ENCODE measurements at regions not wholly inside any gene's neighbourhood (a gene's known extent, or its start where the extent isn't known, plus 50 kb on each side); places are given as distances from the start of the nearest gene placed in this dataset.
"Not testable (repeated sequence)": the region's sequence is repeated elsewhere in the genome, so short reads cannot be mapped to it uniquely, and the experiment has no call there.

GRCh38 chr2:87604980-87605379 is 142.9 kb upstream of the PLGLB2 start:
- not testable (repeated sequence) for H3K27me3 ChIP-seq (ENCODE audit: control insufficient read depth in 4 of 4, insufficient read depth in 4 of 4, low read length in 3 of 4); H3K9me3 ChIP-seq (ENCODE audit: control insufficient read depth in 4 of 4, low read length in 3 of 4); H3K4me1 ChIP-seq (ENCODE audit: control insufficient read depth in 4 of 4, insufficient read depth in 4 of 4, low read length in 3 of 4); H3K27ac ChIP-seq (ENCODE audit: low read depth in 1 of 2, low read length in 2 of 2); DNase-seq (ENCODE audit: low spot score); H3K9ac ChIP-seq (ENCODE audit: low read depth in 1 of 2, low read length in 2 of 2); H3K4me3 ChIP-seq (ENCODE audit: low read depth in 1 of 3, low read length in 3 of 3); H3K36me3 ChIP-seq (ENCODE audit: control insufficient read depth in 4 of 4, insufficient read depth in 3 of 4, low read depth in 1 of 4, low read length in 3 of 4)
- WGBS, result no CpG with 5 or more reads among the region's 2 CpGs

GRCh38 chr2:87608377-87609166 is 139.3 kb upstream of the PLGLB2 start:
- not testable (repeated sequence) for H3K4me1 ChIP-seq (ENCODE audit: control insufficient read depth in 4 of 4, insufficient read depth in 4 of 4, low read length in 3 of 4); H3K27ac ChIP-seq (ENCODE audit: low read depth in 1 of 2, low read length in 2 of 2); H3K27me3 ChIP-seq (ENCODE audit: control insufficient read depth in 4 of 4, insufficient read depth in 4 of 4, low read length in 3 of 4); DNase-seq (ENCODE audit: low spot score); H3K36me3 ChIP-seq (ENCODE audit: control insufficient read depth in 4 of 4, insufficient read depth in 3 of 4, low read depth in 1 of 4, low read length in 3 of 4); H3K9me3 ChIP-seq (ENCODE audit: control insufficient read depth in 4 of 4, low read length in 3 of 4); H3K4me3 ChIP-seq (ENCODE audit: low read depth in 1 of 3, low read length in 3 of 3); H3K9ac ChIP-seq (ENCODE audit: low read depth in 1 of 2, low read length in 2 of 2)
- WGBS, result no CpG with 5 or more reads among the region's 3 CpGs

- not testable (repeated sequence) for H3K9ac ChIP-seq (ENCODE audit: low read depth in 1 of 2, low read length in 2 of 2); H3K4me3 ChIP-seq (ENCODE audit: low read depth in 1 of 3, low read length in 3 of 3); H3K4me1 ChIP-seq (ENCODE audit: control insufficient read depth in 4 of 4, insufficient read depth in 4 of 4, low read length in 3 of 4); H3K27ac ChIP-seq (ENCODE audit: low read depth in 1 of 2, low read length in 2 of 2); H3K9me3 ChIP-seq (ENCODE audit: control insufficient read depth in 4 of 4, low read length in 3 of 4); H3K36me3 ChIP-seq (ENCODE audit: control insufficient read depth in 4 of 4, insufficient read depth in 3 of 4, low read depth in 1 of 4, low read length in 3 of 4); DNase-seq (ENCODE audit: low spot score); H3K27me3 ChIP-seq (ENCODE audit: control insufficient read depth in 4 of 4, insufficient read depth in 4 of 4, low read length in 3 of 4)
- WGBS, result no CpG with 5 or more reads among the region's 1 CpG
Observed at GRCh38 chr2:87610974-87611373, 136.9 kb upstream of the PLGLB2 start.

- H3K9me3 ChIP-seq (ENCODE audit: control insufficient read depth in 4 of 4, low read length in 3 of 4); H3K9ac ChIP-seq (ENCODE audit: low read depth in 1 of 2, low read length in 2 of 2); H3K27ac ChIP-seq (ENCODE audit: low read depth in 1 of 2, low read length in 2 of 2); H3K36me3 ChIP-seq (ENCODE audit: control insufficient read depth in 4 of 4, insufficient read depth in 3 of 4, low read depth in 1 of 4, low read length in 3 of 4); H3K4me1 ChIP-seq (ENCODE audit: control insufficient read depth in 4 of 4, insufficient read depth in 4 of 4, low read length in 3 of 4); H3K4me3 ChIP-seq (ENCODE audit: low read depth in 1 of 3, low read length in 3 of 3); DNase-seq (ENCODE audit: low spot score); H3K27me3 ChIP-seq (ENCODE audit: control insufficient read depth in 4 of 4, insufficient read depth in 4 of 4, low read length in 3 of 4): not testable (repeated sequence)
- no CpG with 5 or more reads among the region's 4 CpGs for WGBS
Observed at GRCh38 chr2:87611416-87611815, 136.5 kb upstream of the PLGLB2 start.

GRCh38 chr2:87611956-87612355 is 135.9 kb upstream of the PLGLB2 start:
- not testable (repeated sequence) for H3K4me1 ChIP-seq (ENCODE audit: control insufficient read depth in 4 of 4, insufficient read depth in 4 of 4, low read length in 3 of 4); H3K27me3 ChIP-seq (ENCODE audit: control insufficient read depth in 4 of 4, insufficient read depth in 4 of 4, low read length in 3 of 4); H3K36me3 ChIP-seq (ENCODE audit: control insufficient read depth in 4 of 4, insufficient read depth in 3 of 4, low read depth in 1 of 4, low read length in 3 of 4); H3K27ac ChIP-seq (ENCODE audit: low read depth in 1 of 2, low read length in 2 of 2); H3K9ac ChIP-seq (ENCODE audit: low read depth in 1 of 2, low read length in 2 of 2); H3K9me3 ChIP-seq (ENCODE audit: control insufficient read depth in 4 of 4, low read length in 3 of 4); H3K4me3 ChIP-seq (ENCODE audit: low read depth in 1 of 3, low read length in 3 of 3); DNase-seq (ENCODE audit: low spot score)
- WGBS, result no CpG with 5 or more reads among the region's 2 CpGs

- not testable (repeated sequence) for H3K9me3 ChIP-seq (ENCODE audit: control insufficient read depth in 4 of 4, low read length in 3 of 4); H3K4me1 ChIP-seq (ENCODE audit: control insufficient read depth in 4 of 4, insufficient read depth in 4 of 4, low read length in 3 of 4); DNase-seq (ENCODE audit: low spot score); H3K36me3 ChIP-seq (ENCODE audit: control insufficient read depth in 4 of 4, insufficient read depth in 3 of 4, low read depth in 1 of 4, low read length in 3 of 4); H3K9ac ChIP-seq (ENCODE audit: low read depth in 1 of 2, low read length in 2 of 2); H3K27me3 ChIP-seq (ENCODE audit: control insufficient read depth in 4 of 4, insufficient read depth in 4 of 4, low read length in 3 of 4); H3K4me3 ChIP-seq (ENCODE audit: low read depth in 1 of 3, low read length in 3 of 3); H3K27ac ChIP-seq (ENCODE audit: low read depth in 1 of 2, low read length in 2 of 2)
Observed at GRCh38 chr2:87614829-87615434, 133.0 kb upstream of the PLGLB2 start.

- H3K9ac ChIP-seq (ENCODE audit: low read depth in 1 of 2, low read length in 2 of 2); H3K9me3 ChIP-seq (ENCODE audit: control insufficient read depth in 4 of 4, low read length in 3 of 4); H3K4me1 ChIP-seq (ENCODE audit: control insufficient read depth in 4 of 4, insufficient read depth in 4 of 4, low read length in 3 of 4); H3K27me3 ChIP-seq (ENCODE audit: control insufficient read depth in 4 of 4, insufficient read depth in 4 of 4, low read length in 3 of 4); H3K4me3 ChIP-seq (ENCODE audit: low read depth in 1 of 3, low read length in 3 of 3); DNase-seq (ENCODE audit: low spot score); H3K36me3 ChIP-seq (ENCODE audit: control insufficient read depth in 4 of 4, insufficient read depth in 3 of 4, low read depth in 1 of 4, low read length in 3 of 4); H3K27ac ChIP-seq (ENCODE audit: low read depth in 1 of 2, low read length in 2 of 2): not testable (repeated sequence)
Observed at GRCh38 chr2:87619121-87619520, 128.8 kb upstream of the PLGLB2 start.

- H3K4me3 ChIP-seq (ENCODE audit: low read depth in 1 of 3, low read length in 3 of 3); DNase-seq (ENCODE audit: low spot score); H3K27ac ChIP-seq (ENCODE audit: low read depth in 1 of 2, low read length in 2 of 2); H3K36me3 ChIP-seq (ENCODE audit: control insufficient read depth in 4 of 4, insufficient read depth in 3 of 4, low read depth in 1 of 4, low read length in 3 of 4); H3K9ac ChIP-seq (ENCODE audit: low read depth in 1 of 2, low read length in 2 of 2); H3K4me1 ChIP-seq (ENCODE audit: control insufficient read depth in 4 of 4, insufficient read depth in 4 of 4, low read length in 3 of 4); H3K9me3 ChIP-seq (ENCODE audit: control insufficient read depth in 4 of 4, low read length in 3 of 4); H3K27me3 ChIP-seq (ENCODE audit: control insufficient read depth in 4 of 4, insufficient read depth in 4 of 4, low read length in 3 of 4): not testable (repeated sequence)
- WGBS, result no CpG with 5 or more reads among the region's 4 CpGs
Observed at GRCh38 chr2:87621139-87621538, 126.7 kb upstream of the PLGLB2 start.
